ENCODE measurements at regions not wholly inside any gene's neighbourhood (a gene's known extent, or its start where the extent isn't known, plus 50 kb on each side); places are given as distances from the start of the nearest gene placed in this dataset.

- Histone ChIP-seq H3K9me3 (ENCODE audit: control insufficient read depth, insufficient read depth, low read depth, low read length) (no peaks in the 10 kb centered on the region), H3K4me1 (ENCODE audit: control insufficient read depth, insufficient read depth, low read length) (no peaks in the 10 kb centered on the region), H3K4me3 (ENCODE audit: low read depth, low read length) (no peak overlapping the region), H3K27ac (ENCODE audit: extremely low read depth, low read depth, low read length) (no peak overlapping the region), H3K36me3 (ENCODE audit: control insufficient read depth in 2 of 2, insufficient read depth in 1 of 2, low read length in 2 of 2) (no peaks in the 10 kb centered on the region)
- ChIA-PET POLR2A (no interaction called here), CTCF (no interaction called here)
- TF ChIP-seq PRDM6 (tag by site-specific recombination; IDR thresholded peaks at IDR 0.05) (no peak), OSR2 (tag by site-specific recombination; IDR thresholded peaks at IDR 0.05) (no peak), ZNF596 (tag by site-specific recombination; IDR thresholded peaks at IDR 0.05) (no peak), ZSCAN5A (tag by site-specific recombination; IDR thresholded peaks at IDR 0.05) (no peak), ZNF549 (tag by site-specific recombination; IDR thresholded peaks at IDR 0.05) (no peak), WT1 (tag by site-specific recombination; IDR thresholded peaks at IDR 0.05) (no peak), EGR2 (tag by site-specific recombination; IDR thresholded peaks at IDR 0.05; ENCODE audit: low read depth) (no peak), KLF7 (tag by site-specific recombination; IDR thresholded peaks at IDR 0.05; ENCODE audit: borderline replicate concordance) (no peak), ZIC2 (tag by site-specific recombination; IDR thresholded peaks at IDR 0.05) (no peak), ZNF501 (tag by site-specific recombination; IDR thresholded peaks at IDR 0.05) (no peak), ZBTB1 (tag by site-specific recombination; IDR thresholded peaks at IDR 0.05) (no peak), ZBTB20 (tag by site-specific recombination; IDR thresholded peaks at IDR 0.05) (no peak), ZNF768 (tag by site-specific recombination; IDR thresholded peaks at IDR 0.05) (no peak), GFI1B (tag by site-specific recombination; IDR thresholded peaks at IDR 0.05) (no peak), ZNF266 (tag by site-specific recombination; IDR thresholded peaks at IDR 0.05; ENCODE audit: low read depth) (no peak), ZBTB7A (tag by site-specific recombination; IDR thresholded peaks at IDR 0.05; ENCODE audit: low read depth) (no peak), ZNF514 (tag by site-specific recombination; IDR thresholded peaks at IDR 0.05) (no peak), ZNF558 (tag by site-specific recombination; IDR thresholded peaks at IDR 0.05) (no peak), ZNF366 (tag by site-specific recombination; conservative IDR thresholded peaks at IDR 0.05) (no peak)
Observed at GRCh38 chr3:180827171-180827570, 85.3 kb upstream of the FXR1 start.

GRCh38 chr3:180828001-180828720 is 84.3 kb upstream of the FXR1 start:
- Histone ChIP-seq H3K4me1 (ENCODE audit: control insufficient read depth, insufficient read depth, low read length) (no peaks in the 10 kb centered on the region), H3K27ac (ENCODE audit: extremely low read depth, low read depth, low read length) (no peak overlapping the region), H3K36me3 (ENCODE audit: control insufficient read depth in 2 of 2, insufficient read depth in 1 of 2, low read length in 2 of 2) (no peaks in the 10 kb centered on the region), H3K9me3 (ENCODE audit: control insufficient read depth, insufficient read depth, low read depth, low read length) (no peaks in the 10 kb centered on the region), H3K4me3 (ENCODE audit: low read depth, low read length) (no peak overlapping the region)
- ChIA-PET CTCF (no interaction called here), POLR2A (no interaction called here)
- TF ChIP-seq HOXA7 (CRISPR knock-in tag; IDR thresholded peaks at IDR 0.05; ENCODE audit: borderline replicate concordance) (no peak), ZNF621 (tag by site-specific recombination; IDR thresholded peaks at IDR 0.05) (no peak), KLF9 (tag by site-specific recombination; IDR thresholded peaks at IDR 0.05; ENCODE audit: low read depth) (no peak), ZNF280D (tag by site-specific recombination; IDR thresholded peaks at IDR 0.05) (no peak), ZNF473 (tag by site-specific recombination; IDR thresholded peaks at IDR 0.05) (no peak), ZNF626 (tag by site-specific recombination; IDR thresholded peaks at IDR 0.05) (no peak), ZBTB8A (tag by site-specific recombination; IDR thresholded peaks at IDR 0.05) (no peak), ZNF623 (tag by site-specific recombination; IDR thresholded peaks at IDR 0.05) (no peak), ZNF510 (tag by site-specific recombination; IDR thresholded peaks at IDR 0.05; ENCODE audit: insufficient replicate concordance) (no peak)

Measured in HEK293 (cell line).